H1 (cell line): ENCODE measurements at regions not wholly inside any gene's neighbourhood (a gene's known extent, or its start where the extent isn't known, plus 50 kb on each side); places are given as distances from the start of the nearest gene placed in this dataset.

Experiments
- CTCF ChIA-PET: fragments of 300-600 bp; sonication (Branson Sonifier 250); formaldehyde crosslinking; loops from one replicate; lab custom pipeline; 2021; ENCODE audit not compliant: partially characterized antibody; lab: Charles Lee
- POLR2A ChIA-PET: fragments of 300-600 bp; sonication (Branson Sonifier 250); formaldehyde crosslinking; loops from one replicate; lab custom pipeline; 2021; ENCODE audit warnings: inconsistent platforms; ENCODE audit not compliant: partially characterized antibody; lab: Charles Lee
- DNase-seq, 2 experiments: peaks; one replicate each; pipeline versions ENCODE4 v3.0.0 to v3.0.0-alpha.2; 2010 to 2022; ENCODE audit warnings: low spot score in 2 of 2, low read depth in 1 of 2, mixed read lengths in 1 of 2
- FAIRE-seq: peaks from 2 replicates; lab custom pipeline; 2011; peaks lifted over from hg19 to GRCh38; lab: Jason Lieb, UNC
- H2AFZ ChIP-seq: 2 replicates; pipeline ENCODE4 v1.8.1; 2012; ENCODE audit warnings: low read length, inconsistent platforms
- H2AK5ac ChIP-seq: 2 replicates; pipeline ENCODE4 v1.6.1; 2013; ENCODE audit warnings: low read depth, low read length
- H2BK120ac ChIP-seq: replicated peaks from 2 replicates; pipeline ENCODE3; 2013; ENCODE audit warnings: low read depth, low read length, inconsistent platforms
- H2BK12ac ChIP-seq: 2 replicates; pipeline ENCODE4 v1.6.1; 2013; ENCODE audit warnings: low read depth, low read length
- H2BK15ac ChIP-seq: 2 replicates; pipeline ENCODE4 v1.6.1; 2013; ENCODE audit warnings: low read length
- H2BK20ac ChIP-seq: 2 replicates; pipeline ENCODE4 v1.6.1; 2013; ENCODE audit warnings: low read length
- H2BK5ac ChIP-seq: 2 replicates; pipeline ENCODE4 v1.6.1; 2013; ENCODE audit warnings: low read depth, low read length
- H3K14ac ChIP-seq: 2 replicates; pipeline ENCODE4 v1.6.1; 2013; ENCODE audit warnings: inconsistent platforms; ENCODE audit not compliant: insufficient read length
- H3K18ac ChIP-seq: 2 replicates; pipeline ENCODE4 v1.6.1; 2013; ENCODE audit warnings: low read length; ENCODE audit errors: extremely low read depth
- H3K23ac ChIP-seq: 2 replicates; pipeline ENCODE4 v1.6.1; 2013; ENCODE audit warnings: inconsistent platforms; ENCODE audit not compliant: insufficient read length
- H3K23me2 ChIP-seq: 2 replicates; pipeline ENCODE4 v1.6.1; 2013; ENCODE audit warnings: low read depth, low read length
- H3K27ac ChIP-seq: 2 replicates; pipeline ENCODE4 v1.6.1; 2011; ENCODE audit warnings: low read depth, low read length, inconsistent platforms
- H3K27me3 ChIP-seq, 4 experiments: replicated peaks in 1 of 4; 1 replicate in 1 of 4; 2 replicates in 3 of 4; pipeline versions ENCODE4 v1.6.1 to v1.8.1; 2011 to 2013; ENCODE audit warnings: low read length in 3 of 4, mild to moderate bottlenecking in 3 of 4, inconsistent platforms in 2 of 4, mixed read lengths in 2 of 4, moderate library complexity in 1 of 4; ENCODE audit not compliant: control insufficient read depth in 3 of 4, insufficient read depth in 3 of 4; ENCODE audit errors: extremely low read depth in 1 of 4
- H3K36me3 ChIP-seq, 4 experiments: 2 replicates each; pipeline versions ENCODE4 v1.6.1 to v1.8.1; 2011 to 2013; ENCODE audit warnings: mild to moderate bottlenecking in 4 of 4, low read length in 3 of 4, moderate library complexity in 2 of 4, control low read depth in 1 of 4, inconsistent platforms in 1 of 4; ENCODE audit not compliant: insufficient read depth in 4 of 4, control insufficient read depth in 2 of 4
- H3K4ac ChIP-seq: replicated peaks from 2 replicates; pipeline ENCODE3; 2013; ENCODE audit warnings: low read length, low read depth, mixed read lengths, inconsistent platforms; ENCODE audit not compliant: insufficient read length
- H3K4me1 ChIP-seq, 4 experiments: replicated peaks in 1 of 4; 1 replicate in 1 of 4; 2 replicates in 3 of 4; pipeline versions ENCODE4 v1.6.1 to v1.8.1; 2011 to 2013; ENCODE audit warnings: low read length in 3 of 4, inconsistent platforms in 2 of 4, mixed read lengths in 1 of 4; ENCODE audit not compliant: insufficient read depth in 4 of 4, control insufficient read depth in 3 of 4
- H3K4me2 ChIP-seq, 2 experiments: 2 replicates each; pipeline versions ENCODE4 v1.6.1 to v1.8.1; 2011 to 2013; ENCODE audit warnings: low read depth in 2 of 2, low read length in 2 of 2, control low read depth in 1 of 2, inconsistent platforms in 1 of 2, mild to moderate bottlenecking in 1 of 2; ENCODE audit not compliant: insufficient read depth in 1 of 2
- H3K4me3 ChIP-seq, 4 experiments: fragments of 200-600, 300-600 bp in 1 of 4; sonication (generic), shearing (Covaris generic), sonication (Bioruptor Twin) in 1 of 4; 2 replicates each; pipeline versions ENCODE4 v1.5.1 to v1.8.1; 2011 to 2016; ENCODE audit warnings: low read length in 4 of 4, low read depth in 3 of 4, control low read depth in 2 of 4, inconsistent platforms in 2 of 4, mild to moderate bottlenecking in 2 of 4, mixed read lengths in 1 of 4, moderate library complexity in 1 of 4; ENCODE audit not compliant: insufficient read depth in 2 of 4; ENCODE audit errors: extremely low read depth in 1 of 4
- H3K56ac ChIP-seq: replicated peaks from 2 replicates; pipeline ENCODE3; 2013; ENCODE audit warnings: low read depth, mild to moderate bottlenecking, mixed read lengths, low read length, inconsistent platforms; ENCODE audit not compliant: insufficient read length
- H3K79me1 ChIP-seq: 2 replicates; pipeline ENCODE4 v1.6.1; 2013; ENCODE audit warnings: low read depth, low read length, control low read depth
- H3K79me2 ChIP-seq, 2 experiments: 2 replicates each; pipeline versions ENCODE4 v1.6.1 to v1.8.1; 2012 to 2013; ENCODE audit warnings: low read length in 2 of 2, mild to moderate bottlenecking in 2 of 2, inconsistent platforms in 1 of 2; ENCODE audit not compliant: insufficient read depth in 2 of 2, control insufficient read depth in 1 of 2
- H3K9ac ChIP-seq, 4 experiments: replicated peaks in 1 of 4; 1 replicate in 1 of 4; 2 replicates in 3 of 4; pipeline versions ENCODE4 v1.6.1 to v1.8.1; 2011 to 2013; ENCODE audit warnings: low read depth in 3 of 4, low read length in 3 of 4, control low read depth in 2 of 4, mild to moderate bottlenecking in 2 of 4, moderate library complexity in 2 of 4, inconsistent platforms in 1 of 4; ENCODE audit errors: extremely low read depth in 1 of 4
- H3K9me3 ChIP-seq, 2 experiments: 2 replicates each; pipeline versions ENCODE4 v1.6.1 to v1.8.1; 2012 to 2013; ENCODE audit warnings: mild to moderate bottlenecking in 2 of 2, moderate library complexity in 2 of 2, control low read depth in 1 of 2, inconsistent platforms in 1 of 2, low read depth in 1 of 2, low read length in 1 of 2, mixed read lengths in 1 of 2; ENCODE audit not compliant: insufficient read depth in 2 of 2
- H4K20me1 ChIP-seq, 2 experiments: replicated peaks in 1 of 2; 2 replicates each; pipeline versions ENCODE3 to v1.8.1; 2011 to 2013; ENCODE audit warnings: inconsistent platforms in 2 of 2, low read length in 2 of 2, mild to moderate bottlenecking in 1 of 2; ENCODE audit not compliant: insufficient read depth in 2 of 2, control insufficient read depth in 1 of 2
- H4K5ac ChIP-seq: 2 replicates; pipeline ENCODE4 v1.6.1; 2013; ENCODE audit warnings: low read length, low read depth, mixed read lengths, inconsistent platforms; ENCODE audit not compliant: insufficient read length
- H4K8ac ChIP-seq: 2 replicates; pipeline ENCODE4 v1.8.0; 2013; ENCODE audit warnings: mild to moderate bottlenecking, moderate library complexity, low read length, inconsistent platforms; ENCODE audit not compliant: insufficient read depth; ENCODE audit errors: extremely low read depth
- H4K91ac ChIP-seq: replicated peaks from 2 replicates; pipeline ENCODE3; 2013; ENCODE audit warnings: low read length, mixed read lengths, inconsistent platforms; ENCODE audit not compliant: insufficient read length
- BACH1 ChIP-seq: IDR thresholded peaks from 2 replicates; pipeline ENCODE4 v1.6.1; 2012; ENCODE audit warnings: low read length, improper control_type of control experiment
- CTCF ChIP-seq, 3 experiments: IDR thresholded peaks; 1 replicate in 2 of 3; 2 replicates in 1 of 3; pipeline versions ENCODE4 v1.5.1 to v1.6.1; 2011; ENCODE audit warnings: low read length in 3 of 3, mild to moderate bottlenecking in 3 of 3, inconsistent platforms in 2 of 3, low read depth in 1 of 3, moderate library complexity in 1 of 3; ENCODE audit not compliant: insufficient read depth in 1 of 3; ENCODE audit errors: control extremely low read depth in 1 of 3
- HDAC2 ChIP-seq, 2 experiments: fragments of 300-600 bp in 1 of 2; sonication (generic) in 1 of 2; IDR thresholded peaks; 2 replicates each; pipeline ENCODE4 v1.6.1; 2011 to 2012; ENCODE audit warnings: low read depth in 2 of 2, low read length in 2 of 2, mild to moderate bottlenecking in 2 of 2, moderate library complexity in 2 of 2, borderline replicate concordance in 1 of 2, inconsistent platforms in 1 of 2
- JUND ChIP-seq: IDR thresholded peaks from 2 replicates; pipeline ENCODE4 v1.6.1; 2011; ENCODE audit warnings: mild to moderate bottlenecking, improper control_type of control experiment, low read length
- SP4 ChIP-seq: IDR thresholded peaks from 2 replicates; pipeline ENCODE4 v1.6.1; 2012; ENCODE audit warnings: low read length, inconsistent platforms
- SUZ12 ChIP-seq: fragments of 200-600 bp; sonication (generic); IDR thresholded peaks from 2 replicates; pipeline ENCODE4 v1.6.1; 2012; ENCODE audit warnings: mild to moderate bottlenecking, inconsistent platforms, low read length, moderate library complexity, mixed read lengths
- WGBS, 2 experiments: shearing (Covaris generic) in 1 of 2; methylation state at CpG; one replicate each; pipeline versions ENCODE4 v1.1.6 to v1.1.7; 2013 to 2015; ENCODE audit warnings: low lambda C conversion rate in 2 of 2, mixed read lengths in 2 of 2, inconsistent platforms in 1 of 2, low coverage in 1 of 2, missing lambda C conversion rate in 1 of 2; ENCODE audit not compliant: insufficient replicate concordance in 2 of 2, insufficient coverage in 1 of 2, insufficient read length in 1 of 2; ENCODE audit errors: extremely low coverage in 1 of 2, missing lambda C conversion rate in 1 of 2; 5-methylcytosine and 5-hydroxymethylcytosine counted together
- TF ChIP-seq, protein P1 (sequence below): IDR thresholded peaks from 2 replicates; pipeline ENCODE4 v1.6.1; 2012; ENCODE audit warnings: low read length, inconsistent platforms

GRCh38 chr5:57317341-57317740 is 143.5 kb downstream of the GPBP1 start:
- H3K4me3 ChIP-seq = no peak overlapping the region

More at GRCh38 chr5:57317341-57317740, 143.5 kb downstream of the GPBP1 start:
- no peaks in the 10 kb centered on the region for H3K36me3 ChIP-seq
- H4K8ac ChIP-seq = no peak overlapping the region; the same call in 1 of the 2 replicates
- no peak overlapping the region for H3K9ac ChIP-seq
- no peak overlapping the region for H3K18ac ChIP-seq
- DNase-seq = no peak
- no peak overlapping the region for H2AK5ac ChIP-seq
- H3K79me2 ChIP-seq = no peaks in the 10 kb centered on the region
- no peak overlapping the region for H3K4me2 ChIP-seq
- H2BK12ac ChIP-seq = no peak overlapping the region
- H3K56ac ChIP-seq = no peak overlapping the region
- no peak overlapping the region for H3K4ac ChIP-seq
- H2AFZ ChIP-seq = no peak overlapping the region
- TF ChIP-seq BACH1 (no peak), SP4 (no peak), SUZ12 (no peak), JUND (no peak), HDAC2 (IDR thresholded peaks at IDR 0.05; ENCODE audit: borderline replicate concordance in 1 of 2, low read depth in 2 of 2, low read length in 2 of 2) (no peak), CTCF (IDR thresholded peaks at IDR 0.05; ENCODE audit: control extremely low read depth in 1 of 3, insufficient read depth in 1 of 3, low read depth in 1 of 3, low read length in 3 of 3) (no peak)
- TF ChIP-seq, protein P1, sequence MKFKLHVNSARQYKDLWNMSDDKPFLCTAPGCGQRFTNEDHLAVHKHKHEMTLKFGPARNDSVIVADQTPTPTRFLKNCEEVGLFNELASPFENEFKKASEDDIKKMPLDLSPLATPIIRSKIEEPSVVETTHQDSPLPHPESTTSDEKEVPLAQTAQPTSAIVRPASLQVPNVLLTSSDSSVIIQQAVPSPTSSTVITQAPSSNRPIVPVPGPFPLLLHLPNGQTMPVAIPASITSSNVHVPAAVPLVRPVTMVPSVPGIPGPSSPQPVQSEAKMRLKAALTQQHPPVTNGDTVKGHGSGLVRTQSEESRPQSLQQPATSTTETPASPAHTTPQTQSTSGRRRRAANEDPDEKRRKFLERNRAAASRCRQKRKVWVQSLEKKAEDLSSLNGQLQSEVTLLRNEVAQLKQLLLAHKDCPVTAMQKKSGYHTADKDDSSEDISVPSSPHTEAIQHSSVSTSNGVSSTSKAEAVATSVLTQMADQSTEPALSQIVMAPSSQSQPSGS = no peak
- TF ChIP-seq, all 59 proteins: peak for 0
- H3K27ac ChIP-seq = no peak overlapping the region
- no peaks in the 10 kb centered on the region for H3K79me1 ChIP-seq
- H3K4me1 ChIP-seq = no peaks in the 10 kb centered on the region
- no peak overlapping the region for H3K23ac ChIP-seq
- CTCF ChIA-PET = interaction anchor here (1.0 to 1.4 kb wide), 4 partner anchors 16 to 1146 kb away, joined by 3 to 6 read pairs (median 6); no protein-coding TSS in a partner anchor
- no peak overlapping the region for H4K91ac ChIP-seq
- no peak overlapping the region for H2BK5ac ChIP-seq
- H3K9me3 ChIP-seq = no peaks in the 10 kb centered on the region
- H2BK20ac ChIP-seq = no peak overlapping the region
- FAIRE-seq = no peak
- 90% methylated on average over 5 of the region's 5 CpGs; no CpG with 5 or more reads in 1 of the 2 experiments for WGBS, 2 experiments
- H3K27me3 ChIP-seq = no peaks in the 10 kb centered on the region
- POLR2A ChIA-PET = no interaction called here
- H4K20me1 ChIP-seq = no peaks in the 10 kb centered on the region
- no peak overlapping the region for H2BK120ac ChIP-seq
- H4K5ac ChIP-seq = no peak overlapping the region
- no peaks in the 10 kb centered on the region for H3K23me2 ChIP-seq
- H3K14ac ChIP-seq = no peak overlapping the region
- no peak overlapping the region for H2BK15ac ChIP-seq
